Mesenchymal stem cell (in vitro differentiated cells and primary cell): ENCODE measurements at regions not wholly inside any gene's neighbourhood (a gene's known extent, or its start where the extent isn't known, plus 50 kb on each side); places are given as distances from the start of the nearest gene placed in this dataset.

Experiments
- DNase-seq: peaks from one replicate; pipeline ENCODE4 v3.0.0-alpha.2; 2013
- H2AFZ ChIP-seq: one replicate; pipeline ENCODE4 v1.6.1; 2013; ENCODE audit warnings: low read depth, mild to moderate bottlenecking, control low read depth, inconsistent platforms, low read length, moderate library complexity
- H2AK5ac ChIP-seq: 2 replicates; pipeline ENCODE4 v1.6.1; 2013; ENCODE audit warnings: low read length, moderate library complexity, mild to moderate bottlenecking, inconsistent platforms; ENCODE audit not compliant: severe bottlenecking
- H2BK120ac ChIP-seq: one replicate; pipeline ENCODE4 v1.6.1; 2013; ENCODE audit warnings: low read depth, mild to moderate bottlenecking, inconsistent platforms, low read length, moderate library complexity
- H2BK12ac ChIP-seq, 2 experiments: one replicate each; pipeline ENCODE4 v1.6.1; 2013; ENCODE audit warnings: inconsistent platforms in 2 of 2, low read length in 2 of 2, mild to moderate bottlenecking in 2 of 2, moderate library complexity in 2 of 2, control low read depth in 1 of 2
- H2BK15ac ChIP-seq: one replicate; pipeline ENCODE4 v1.6.1; 2013; ENCODE audit warnings: mild to moderate bottlenecking, low read depth, inconsistent platforms; ENCODE audit not compliant: poor library complexity, severe bottlenecking
- H2BK5ac ChIP-seq: 2 replicates; pipeline ENCODE4 v1.6.1; 2013; ENCODE audit warnings: low read depth, mild to moderate bottlenecking, low read length, control low read depth, inconsistent platforms; ENCODE audit not compliant: poor library complexity, severe bottlenecking
- H3K14ac ChIP-seq, 2 experiments: one replicate each; pipeline ENCODE4 v1.6.1; 2013; ENCODE audit warnings: inconsistent platforms in 2 of 2, low read length in 2 of 2, control low read depth in 1 of 2, mild to moderate bottlenecking in 1 of 2, moderate library complexity in 1 of 2
- H3K18ac ChIP-seq, 2 experiments: one replicate each; pipeline ENCODE4 v1.6.1; 2013; ENCODE audit warnings: inconsistent platforms in 2 of 2, low read length in 2 of 2, control low read depth in 1 of 2, low read depth in 1 of 2, mild to moderate bottlenecking in 1 of 2
- H3K23ac ChIP-seq, 2 experiments: one replicate each; pipeline ENCODE4 v1.6.1; 2013; ENCODE audit warnings: inconsistent platforms in 2 of 2, low read length in 2 of 2, mild to moderate bottlenecking in 2 of 2, moderate library complexity in 2 of 2, control low read depth in 1 of 2
- H3K27ac ChIP-seq: 2 replicates; pipeline ENCODE4 v1.5.1; 2013; ENCODE audit warnings: mild to moderate bottlenecking, moderate library complexity, low read length, control low read depth, inconsistent platforms; ENCODE audit not compliant: poor library complexity, severe bottlenecking
- H3K27me3 ChIP-seq, 2 experiments: 2 replicates each; pipeline versions ENCODE4 v1.6.1 to v1.7.0; 2013; ENCODE audit warnings: low read length in 2 of 2, mild to moderate bottlenecking in 2 of 2, moderate library complexity in 2 of 2, control low read depth in 1 of 2, inconsistent platforms in 1 of 2; ENCODE audit not compliant: control insufficient read depth in 1 of 2, insufficient read depth in 1 of 2
- H3K36me3 ChIP-seq, 2 experiments: 2 replicates each; pipeline versions ENCODE4 v1.6.1 to v1.7.0; 2013; ENCODE audit warnings: low read length in 2 of 2, control low read depth in 1 of 2, inconsistent platforms in 1 of 2, low read depth in 1 of 2, mild to moderate bottlenecking in 1 of 2; ENCODE audit not compliant: insufficient read depth in 2 of 2, control insufficient read depth in 1 of 2
- H3K4ac ChIP-seq, 2 experiments: one replicate each; pipeline ENCODE4 v1.6.1; 2013; ENCODE audit warnings: inconsistent platforms in 2 of 2, low read length in 2 of 2, mild to moderate bottlenecking in 2 of 2, moderate library complexity in 2 of 2, control low read depth in 1 of 2, low read depth in 1 of 2
- H3K4me1 ChIP-seq: 2 replicates; pipeline ENCODE4 v1.6.1; 2013; ENCODE audit warnings: low read depth, low read length, control low read depth; ENCODE audit not compliant: control insufficient read depth, insufficient read depth
- H3K4me2 ChIP-seq: 2 replicates; pipeline ENCODE4 v1.6.1; 2013; ENCODE audit warnings: low read length, mild to moderate bottlenecking, inconsistent platforms; ENCODE audit not compliant: poor library complexity, severe bottlenecking
- H3K4me3 ChIP-seq, 2 experiments: 2 replicates each; pipeline versions ENCODE4 v1.5.1 to v1.7.0; 2013; ENCODE audit warnings: low read length in 2 of 2, mild to moderate bottlenecking in 2 of 2, control low read depth in 1 of 2, low read depth in 1 of 2; ENCODE audit not compliant: insufficient read depth in 1 of 2
- H3K79me1 ChIP-seq: replicated peaks from 2 replicates; pipeline ENCODE4 v1.6.1; 2013; ENCODE audit warnings: mild to moderate bottlenecking, control low read depth, low read length, inconsistent platforms; ENCODE audit not compliant: poor library complexity, severe bottlenecking
- H3K9ac ChIP-seq: 2 replicates; pipeline ENCODE4 v1.7.0; 2013; ENCODE audit warnings: mild to moderate bottlenecking, low read length, moderate library complexity
- H3K9me3 ChIP-seq: 2 replicates; pipeline ENCODE4 v1.7.0; 2013; ENCODE audit warnings: mild to moderate bottlenecking, low read length; ENCODE audit not compliant: control insufficient read depth
- H4K8ac ChIP-seq: one replicate; pipeline ENCODE4 v1.6.1; 2013; ENCODE audit warnings: inconsistent platforms, mild to moderate bottlenecking, low read length, moderate library complexity
- H4K91ac ChIP-seq: one replicate; pipeline ENCODE4 v1.6.1; 2013; ENCODE audit warnings: mild to moderate bottlenecking, low read length, inconsistent platforms
- WGBS: methylation state at CpG from one replicate; pipeline ENCODE4 v1.1.7; 2013; ENCODE audit warnings: mixed read lengths; 5-methylcytosine and 5-hydroxymethylcytosine counted together

DNA sequence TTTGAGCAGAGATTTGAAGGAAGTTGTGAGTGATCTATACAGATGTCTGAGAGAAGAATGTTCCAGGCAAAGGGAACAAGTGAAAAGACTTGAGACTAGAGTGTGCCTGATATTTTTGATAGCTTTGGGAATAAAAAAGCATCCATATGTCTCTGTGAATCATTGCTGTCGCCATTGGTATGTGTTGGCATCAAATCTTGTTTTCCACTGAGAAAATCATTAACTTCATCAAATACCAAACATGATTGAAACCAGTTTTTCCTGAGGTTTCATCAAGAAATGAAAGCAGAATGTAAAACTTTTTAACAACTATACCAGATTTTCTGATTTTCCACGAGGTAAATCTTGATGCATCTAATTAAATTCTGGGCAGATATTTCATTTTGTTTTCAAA lies 862.6 kb downstream of the DIAPH3 start:
- Histone ChIP-seq H3K9ac (no peak overlapping the region), H3K18ac (no peak overlapping the region), H3K27me3 (no peaks in the 10 kb centered on the region), H2BK5ac (no peak overlapping the region), H3K4me1 (no peaks in the 10 kb centered on the region), H3K9me3 (no peaks in the 10 kb centered on the region), H3K27ac (no peak overlapping the region), H3K79me1 (no peaks in the 10 kb centered on the region), H2BK120ac (no peak overlapping the region), H3K4me3 (no peak overlapping the region), H3K23ac (no peak overlapping the region), H3K14ac (no peak overlapping the region), H4K8ac (no peak overlapping the region), H2BK12ac (no peak overlapping the region), H3K4me2 (no peak overlapping the region), H3K36me3 (no peaks in the 10 kb centered on the region), H2BK15ac (no peak overlapping the region), H2AFZ (no peak overlapping the region), H2AK5ac (no peak overlapping the region), H3K4ac (no peak overlapping the region), H4K91ac (no peak overlapping the region)
- DNase-seq = no peak
- WGBS = 100% methylated on average over 1 of the region's 2 CpGs

DNA sequence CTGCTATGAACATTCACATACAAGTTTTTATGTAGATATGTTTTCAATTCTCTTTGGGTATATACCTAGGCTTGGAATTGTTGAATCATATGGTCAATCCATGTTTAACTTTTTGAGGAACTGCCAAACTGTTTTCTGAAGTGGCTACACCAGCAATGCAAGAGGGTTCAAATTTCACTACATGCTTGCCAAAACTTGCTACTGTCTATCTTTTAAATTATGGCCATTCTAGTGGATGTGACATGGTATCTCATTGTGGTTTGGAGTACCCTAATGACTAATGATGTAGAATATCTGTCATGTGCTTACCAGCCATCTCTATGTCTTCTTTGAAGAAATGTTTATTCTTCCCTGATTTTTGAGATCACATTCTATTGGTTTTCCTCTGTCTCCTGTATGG lies 860.3 kb downstream of the DIAPH3 start:
- H3K4me2 ChIP-seq = no peak overlapping the region
- no peak overlapping the region for H3K9ac ChIP-seq
- no peak overlapping the region for H3K4ac ChIP-seq
- H3K14ac ChIP-seq = no peak overlapping the region
- H3K27me3 ChIP-seq = no peaks in the 10 kb centered on the region
- H2AFZ ChIP-seq = no peak overlapping the region
- no peak overlapping the region for H3K4me3 ChIP-seq
- no peaks in the 10 kb centered on the region for H3K36me3 ChIP-seq
- DNase-seq = no peak
- no peak overlapping the region for H2BK15ac ChIP-seq
- no peak overlapping the region for H2BK120ac ChIP-seq
- H3K79me1 ChIP-seq = no peaks in the 10 kb centered on the region
- no peak overlapping the region for H3K23ac ChIP-seq
- no peaks in the 10 kb centered on the region for H3K9me3 ChIP-seq
- no peak overlapping the region for H3K27ac ChIP-seq
- H3K18ac ChIP-seq = no peak overlapping the region
- H2BK12ac ChIP-seq = no peak overlapping the region
- H4K8ac ChIP-seq = no peak overlapping the region
- H2BK5ac ChIP-seq = no peak overlapping the region
- no peaks in the 10 kb centered on the region for H3K4me1 ChIP-seq
- no peak overlapping the region for H2AK5ac ChIP-seq
- no peak overlapping the region for H4K91ac ChIP-seq

DNA sequence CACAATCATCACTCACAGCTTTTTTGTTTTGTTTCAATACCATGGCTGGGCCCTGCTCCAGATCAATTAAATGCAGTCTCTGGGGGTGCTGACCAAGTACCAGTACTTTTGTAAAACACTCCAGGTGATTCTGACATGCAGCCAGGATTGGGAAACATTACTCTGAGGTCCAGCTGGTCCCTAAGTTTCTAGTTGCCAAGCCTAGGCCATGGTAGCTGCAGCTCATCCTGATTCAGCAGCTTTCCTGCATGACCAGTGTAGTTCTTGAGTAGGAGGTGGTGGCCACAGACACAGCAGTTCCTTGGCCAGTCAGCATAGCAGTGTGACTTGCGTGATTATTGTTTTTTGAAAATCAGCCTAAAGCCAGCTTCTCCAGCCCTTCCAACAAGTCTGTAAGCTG lies 859.1 kb downstream of the DIAPH3 start:
- Histone ChIP-seq H4K91ac (no peak overlapping the region), H3K27me3 (no peaks in the 10 kb centered on the region), H3K4ac (no peak overlapping the region), H3K9me3 (no peaks in the 10 kb centered on the region), H2BK12ac (no peak overlapping the region), H2AK5ac (no peak overlapping the region), H4K8ac (no peak overlapping the region), H3K36me3 (no peaks in the 10 kb centered on the region), H3K23ac (no peak overlapping the region), H3K4me3 (no peak overlapping the region), H3K18ac (peak overlapping the region in 1 of 2 experiments; percentile 16), H3K4me2 (no peak overlapping the region), H3K4me1 (no peaks in the 10 kb centered on the region), H3K14ac (peak overlapping the region in 1 of 2 experiments; percentile 3), H3K27ac (no peak overlapping the region), H3K9ac (no peak overlapping the region), H2BK5ac (no peak overlapping the region), H2BK15ac (no peak overlapping the region), H2AFZ (no peak overlapping the region), H2BK120ac (no peak overlapping the region), H3K79me1 (no peaks in the 10 kb centered on the region)
- 100% methylated on average over 1 of the region's 1 CpG for WGBS
- DNase-seq = no peak

DNA sequence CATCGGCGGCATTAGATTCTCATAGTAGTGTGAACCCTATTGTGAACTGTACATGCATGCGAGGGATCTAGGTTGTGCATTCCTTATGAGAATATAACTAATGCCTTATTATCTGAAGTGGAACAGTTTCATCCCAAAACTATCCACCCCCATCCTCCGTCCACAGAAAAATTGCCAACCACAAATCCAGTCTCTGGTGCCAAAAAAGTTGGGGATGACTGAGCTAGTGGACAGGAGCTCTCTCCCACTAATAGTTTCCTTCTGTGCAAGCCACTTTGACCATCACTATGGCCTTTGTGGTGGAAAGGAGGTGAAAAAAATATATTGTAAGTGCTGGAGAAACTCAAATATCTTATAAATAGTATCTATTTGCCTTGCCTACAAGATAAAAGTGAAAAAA lies 857.8 kb downstream of the DIAPH3 start:
- H2AK5ac ChIP-seq = no peak overlapping the region
- H3K9me3 ChIP-seq = no peaks in the 10 kb centered on the region
- H2BK15ac ChIP-seq = no peak overlapping the region
- H4K8ac ChIP-seq = no peak overlapping the region
- no peak overlapping the region for H4K91ac ChIP-seq
- no peaks in the 10 kb centered on the region for H3K36me3 ChIP-seq
- no peak overlapping the region for H2AFZ ChIP-seq
- no peak overlapping the region for H3K18ac ChIP-seq
- no peak for DNase-seq
- 92% methylated on average over 1 of the region's 4 CpGs for WGBS
- no peak overlapping the region for H3K4ac ChIP-seq
- no peak overlapping the region for H3K4me3 ChIP-seq
- no peak overlapping the region for H3K4me2 ChIP-seq
- no peak overlapping the region for H2BK5ac ChIP-seq
- no peak overlapping the region for H2BK120ac ChIP-seq
- no peaks in the 10 kb centered on the region for H3K4me1 ChIP-seq
- no peak overlapping the region for H3K9ac ChIP-seq
- no peaks in the 10 kb centered on the region for H3K79me1 ChIP-seq
- no peaks in the 10 kb centered on the region for H3K27me3 ChIP-seq
- H3K14ac ChIP-seq = no peak overlapping the region
- H3K27ac ChIP-seq = no peak overlapping the region
- H3K23ac ChIP-seq = no peak overlapping the region
- no peak overlapping the region for H2BK12ac ChIP-seq
